ENCODE measurements at regions not wholly inside any gene's neighbourhood (a gene's known extent, or its start where the extent isn't known, plus 50 kb on each side); places are given as distances from the start of the nearest gene placed in this dataset.

- TF ChIP-seq CTCF (IDR thresholded peaks at IDR 0.05 in 4 of 5, conservative IDR thresholded peaks at IDR 0.05 in 1 of 5): no peak
- no peak for TF ChIP-seq POLR2A (IDR thresholded peaks at IDR 0.05)
Measured at GRCh38 chr2:7744827-7745226, 827.6 kb downstream of the RNF144A start.
